Liver (tissue), 8 donors: ENCODE measurements at regions not wholly inside any gene's neighbourhood (a gene's known extent, or its start where the extent isn't known, plus 50 kb on each side); places are given as distances from the start of the nearest gene placed in this dataset.

Source experiments
- DNase-seq: peaks from one replicate; pipeline ENCODE4 v3.0.0-alpha.2; 2017; ENCODE audit warnings: low spot score
- H3K27ac ChIP-seq, 2 donors: one replicate each; pipeline ENCODE4 v1.7.0; 2013; ENCODE audit warnings: inconsistent platforms in 2 of 2, low read length in 2 of 2, control low read depth in 1 of 2, low read depth in 1 of 2, mild to moderate bottlenecking in 1 of 2
- H3K27me3 ChIP-seq, 4 donors: one replicate each; pipeline versions ENCODE4 v1.6.1 to v1.7.0; 2013; ENCODE audit warnings: low read length in 3 of 4, inconsistent platforms in 1 of 4, mild to moderate bottlenecking in 1 of 4, moderate library complexity in 1 of 4; ENCODE audit not compliant: control insufficient read depth in 4 of 4, insufficient read depth in 4 of 4
- H3K36me3 ChIP-seq, 4 donors: one replicate each; pipeline versions ENCODE4 v1.6.1 to v1.7.0; 2013; ENCODE audit warnings: low read length in 3 of 4, mild to moderate bottlenecking in 3 of 4, low read depth in 1 of 4, moderate library complexity in 1 of 4; ENCODE audit not compliant: control insufficient read depth in 4 of 4, insufficient read depth in 3 of 4
- H3K4me1 ChIP-seq, 4 donors: one replicate each; pipeline versions ENCODE4 v1.6.1 to v1.7.0; 2013; ENCODE audit warnings: low read length in 3 of 4, mild to moderate bottlenecking in 3 of 4, moderate library complexity in 1 of 4; ENCODE audit not compliant: control insufficient read depth in 4 of 4, insufficient read depth in 4 of 4
- H3K4me3 ChIP-seq, 3 donors: one replicate each; pipeline versions ENCODE4 v1.6.1 to v1.7.0; 2013; ENCODE audit warnings: low read length in 3 of 3, control low read depth in 1 of 3, low read depth in 1 of 3, mild to moderate bottlenecking in 1 of 3
- H3K9ac ChIP-seq, 2 donors: one replicate each; pipeline ENCODE4 v1.7.0; 2013; ENCODE audit warnings: low read length in 2 of 2, mild to moderate bottlenecking in 2 of 2, moderate library complexity in 2 of 2, control low read depth in 1 of 2, low read depth in 1 of 2
- H3K9me3 ChIP-seq, 4 donors: one replicate each; pipeline versions ENCODE4 v1.6.1 to v1.7.0; 2013; ENCODE audit warnings: low read length in 3 of 4; ENCODE audit not compliant: control insufficient read depth in 4 of 4
- CTCF ChIP-seq: fragments of 150-350 bp; IDR thresholded peaks from 2 replicates; pipeline ENCODE4 v1.5.1; 2017; ENCODE audit warnings: improper control_type of control experiment, low read depth, low read length; ENCODE audit not compliant: missing input control
- EGR1 ChIP-seq, 2 donors: IDR thresholded peaks; 2 replicates each; pipeline ENCODE4 v1.6.1; 2016 to 2018; ENCODE audit warnings: antibody characterized with exemption in 2 of 2, low read depth in 2 of 2
- FOXA1 ChIP-seq: IDR thresholded peaks from 2 replicates; pipeline ENCODE4 v1.6.1; 2016; ENCODE audit warnings: antibody characterized with exemption
- FOXA2 ChIP-seq: IDR thresholded peaks from 2 replicates; pipeline ENCODE4 v1.6.1; 2016; ENCODE audit warnings: antibody characterized with exemption
- GABPA ChIP-seq, 2 donors: IDR thresholded peaks in 1 of 2; conservative IDR thresholded peaks in 1 of 2; 2 replicates each; pipeline ENCODE4 v1.6.1; 2016; ENCODE audit warnings: antibody characterized with exemption in 2 of 2, mild to moderate bottlenecking in 1 of 2, moderate library complexity in 1 of 2
- HNF4A ChIP-seq, 2 donors: conservative IDR thresholded peaks; 2 replicates each; pipeline ENCODE4 v1.6.1; 2016; ENCODE audit warnings: antibody characterized with exemption in 2 of 2, mild to moderate bottlenecking in 2 of 2
- NR2F2 ChIP-seq: IDR thresholded peaks from 2 replicates; pipeline ENCODE4 v1.6.1; 2016; ENCODE audit warnings: antibody characterized with exemption
- REST ChIP-seq: IDR thresholded peaks from 2 replicates; pipeline ENCODE4 v1.6.1; 2016; ENCODE audit warnings: antibody characterized with exemption, mild to moderate bottlenecking
- RXRA ChIP-seq, 2 donors: IDR thresholded peaks; 2 replicates each; pipeline ENCODE4 v1.6.1; 2017 to 2018; ENCODE audit warnings: antibody characterized with exemption in 2 of 2, mild to moderate bottlenecking in 1 of 2
- SP1 ChIP-seq: IDR thresholded peaks from 2 replicates; pipeline ENCODE4 v1.6.1; 2018; ENCODE audit warnings: antibody characterized with exemption, mild to moderate bottlenecking
- ZBTB33 ChIP-seq: IDR thresholded peaks from 2 replicates; pipeline ENCODE4 v1.6.1; 2016; ENCODE audit warnings: antibody characterized with exemption
- WGBS: extraction: QIAGEN DNeasy Blood & Tissue Kit; methylation state at CpG from one replicate; pipeline ENCODE4 v1.1.7; 2013; 5-methylcytosine and 5-hydroxymethylcytosine counted together
- donor health status: healthy.
- donor health status: healthy.
- donor health status: healthy.
- donor health status: healthy.
- donor health status: healthy.

- H3K4me1 ChIP-seq = peaks cover 0 to 6% (median 3%) of the 10 kb centered on the region in 4 donors
- H3K27ac ChIP-seq = no peak overlapping the region
- WGBS = 80% methylated on average over 6 of the region's 6 CpGs
These were observed 69.3 kb upstream of the MELK start for GRCh38 chr9:36503172-36504088.

GRCh38 chr9:36501727-36502126, 71.0 kb upstream of the MELK start:
- H3K9ac ChIP-seq = no peak overlapping the region
- no peaks in the 10 kb centered on the region for H3K9me3 ChIP-seq
- TF ChIP-seq FOXA1 (no peak), REST (no peak), ZBTB33 (no peak), HNF4A (conservative IDR thresholded peaks at IDR 0.05) (peak in 1 of 2 donors; percentile 36), FOXA2 (no peak), SP1 (no peak), RXRA (IDR thresholded peaks at IDR 0.05) (no peak), CTCF (no peak), GABPA (IDR thresholded peaks at IDR 0.05 in 1 of 2, conservative IDR thresholded peaks at IDR 0.05 in 1 of 2) (no peak)
- WGBS = 68% methylated on average over 3 of the region's 3 CpGs
- H3K4me3 ChIP-seq = no peak overlapping the region
- H3K36me3 ChIP-seq = no peaks in the 10 kb centered on the region
- H3K4me1 ChIP-seq = peaks cover 0 to 6% (median 3%) of the 10 kb centered on the region in 4 donors
- no peak for DNase-seq
- H3K27ac ChIP-seq = no peak overlapping the region
- H3K27me3 ChIP-seq = no peaks in the 10 kb centered on the region

More at GRCh38 chr9:36503172-36504088, 69.3 kb upstream of the MELK start:
- no peak for DNase-seq
- no peaks in the 10 kb centered on the region for H3K9me3 ChIP-seq
- H3K9ac ChIP-seq = no peak overlapping the region
- H3K4me3 ChIP-seq = no peak overlapping the region
- no peaks in the 10 kb centered on the region for H3K27me3 ChIP-seq
- TF ChIP-seq NR2F2 (no peak), EGR1 (IDR thresholded peaks at IDR 0.05; ENCODE audit: low read depth in 2 of 2) (no peak)
- H3K36me3 ChIP-seq = no peaks in the 10 kb centered on the region
